Nephron (organoid): ENCODE measurements at regions not wholly inside any gene's neighbourhood (a gene's known extent, or its start where the extent isn't known, plus 50 kb on each side); places are given as distances from the start of the nearest gene placed in this dataset.
"Not testable (repeated sequence)": the region's sequence is repeated elsewhere in the genome, so short reads cannot be mapped to it uniquely, and the experiment has no call there.

Experiments
- H3K27ac Mint-ChIP-seq, 3 experiments: 2 replicates each; pipeline ENCODE4 v1.8.0; 2020; ENCODE audit warnings: mixed read lengths in 3 of 3, mild to moderate bottlenecking in 2 of 3, moderate library complexity in 1 of 3
- H3K27me3 Mint-ChIP-seq: 2 replicates; pipeline ENCODE4 v1.8.0; 2021; ENCODE audit warnings: low read depth, mild to moderate bottlenecking, moderate library complexity, mixed read lengths
- H3K36me3 Mint-ChIP-seq: 2 replicates; pipeline ENCODE4 v1.8.0; 2020; ENCODE audit warnings: low read depth, mixed read lengths
- H3K4me1 Mint-ChIP-seq: 2 replicates; pipeline ENCODE4 v1.8.0; 2020; ENCODE audit warnings: mixed read lengths
- H3K4me3 Mint-ChIP-seq, 3 experiments: 2 replicates each; pipeline ENCODE4 v1.8.0; 2020; ENCODE audit warnings: mild to moderate bottlenecking in 3 of 3, mixed read lengths in 3 of 3, moderate library complexity in 2 of 3
- H3K9me3 Mint-ChIP-seq: 2 replicates; pipeline ENCODE4 v1.8.0; 2020; ENCODE audit warnings: mixed read lengths
- CTCF ChIP-seq, 3 experiments: fragments of 200-600 bp; sonication (generic); IDR thresholded peaks; one replicate each; pipeline ENCODE4 v1.5.0; 2021; ENCODE audit warnings: antibody characterized with exemption in 3 of 3; ENCODE audit not compliant: unreplicated experiment in 3 of 3

- H3K27ac Mint-ChIP-seq, result no peak overlapping the region
- peaks cover 34% of the 10 kb centered on the region for H3K9me3 Mint-ChIP-seq
- TF ChIP-seq CTCF (IDR thresholded peaks at IDR 0.05; ENCODE audit: unreplicated experiment in 3 of 3), result no peak
- H3K27me3 Mint-ChIP-seq, result no peaks in the 10 kb centered on the region
- no peaks in the 10 kb centered on the region for H3K4me1 Mint-ChIP-seq
- H3K4me3 Mint-ChIP-seq, result no peak overlapping the region
- peaks cover 7% of the 10 kb centered on the region for H3K36me3 Mint-ChIP-seq
Measured at GRCh38 chr15:70593795-70594194, 169.6 kb downstream of the UACA start.

- peaks cover 10% of the 10 kb centered on the region for H3K27me3 Mint-ChIP-seq
- peaks cover 29% of the 10 kb centered on the region for H3K9me3 Mint-ChIP-seq
- no peaks in the 10 kb centered on the region for H3K4me1 Mint-ChIP-seq
- H3K36me3 Mint-ChIP-seq, result peaks cover 7% of the 10 kb centered on the region
- H3K27ac Mint-ChIP-seq, result no peak overlapping the region
- H3K4me3 Mint-ChIP-seq, result no peak overlapping the region
- TF ChIP-seq CTCF (IDR thresholded peaks at IDR 0.05; ENCODE audit: unreplicated experiment in 3 of 3), result no peak
Measured at GRCh38 chr15:70589728-70590127, 173.6 kb downstream of the UACA start.

- Mint-ChIP-seq H3K9me3 (peaks cover 24% of the 10 kb centered on the region), H3K4me3 (no peak overlapping the region), H3K4me1 (peaks cover 5% of the 10 kb centered on the region), H3K36me3 (peaks cover 7% of the 10 kb centered on the region), H3K27ac (no peak overlapping the region), H3K27me3 (peaks cover 15% of the 10 kb centered on the region)
- no peak for TF ChIP-seq CTCF (IDR thresholded peaks at IDR 0.05; ENCODE audit: unreplicated experiment in 3 of 3)
Measured at GRCh38 chr15:70589221-70589620, 174.1 kb downstream of the UACA start.

GRCh38 chr15:70588613-70589012 is 174.7 kb downstream of the UACA start:
- Mint-ChIP-seq H3K4me3 (no peak overlapping the region), H3K36me3 (peaks cover 7% of the 10 kb centered on the region), H3K27ac (no peak overlapping the region), H3K27me3 (peaks cover 20% of the 10 kb centered on the region), H3K4me1 (peaks cover 11% of the 10 kb centered on the region), H3K9me3 (peaks cover 20% of the 10 kb centered on the region)
- no peak for TF ChIP-seq CTCF (IDR thresholded peaks at IDR 0.05; ENCODE audit: unreplicated experiment in 3 of 3)

GRCh38 chr15:70587896-70588567 is 175.3 kb downstream of the UACA start:
- TF ChIP-seq CTCF (IDR thresholded peaks at IDR 0.05; ENCODE audit: unreplicated experiment in 3 of 3), result no peak
- H3K4me1 Mint-ChIP-seq, result peaks cover 11% of the 10 kb centered on the region
- peak overlapping the region in 2 of 3 experiments; percentile 17 to 19 for H3K4me3 Mint-ChIP-seq
- peaks cover 20% of the 10 kb centered on the region for H3K27me3 Mint-ChIP-seq
- peaks cover 4% of the 10 kb centered on the region for H3K36me3 Mint-ChIP-seq
- H3K27ac Mint-ChIP-seq, result peak overlapping the region in 1 of 3 experiments; percentile 62
- H3K9me3 Mint-ChIP-seq, result peaks cover 17% of the 10 kb centered on the region

GRCh38 chr15:70587012-70587634 is 176.2 kb downstream of the UACA start:
- H3K4me3 Mint-ChIP-seq, H3K36me3 Mint-ChIP-seq, H3K27ac Mint-ChIP-seq: not testable (repeated sequence)
- peaks cover 13% of the 10 kb centered on the region for H3K9me3 Mint-ChIP-seq
- H3K27me3 Mint-ChIP-seq, result peaks cover 20% of the 10 kb centered on the region
- peaks cover 11% of the 10 kb centered on the region for H3K4me1 Mint-ChIP-seq
